Liver (tissue), 3 donors: ENCODE measurements at regions not wholly inside any gene's neighbourhood (a gene's known extent, or its start where the extent isn't known, plus 50 kb on each side); places are given as distances from the start of the nearest gene placed in this dataset.

Experiments used
- ATF3 ChIP-seq: IDR thresholded peaks from 2 replicates; pipeline ENCODE4 v1.6.1; 2016; ENCODE audit warnings: antibody characterized with exemption
- CTCF ChIP-seq: fragments of 150-350 bp; IDR thresholded peaks from 2 replicates; pipeline ENCODE4 v1.5.1; 2017; ENCODE audit warnings: improper control_type of control experiment, low read depth, low read length; ENCODE audit not compliant: missing input control
- FOXA1 ChIP-seq: IDR thresholded peaks from 2 replicates; pipeline ENCODE4 v1.6.1; 2016; ENCODE audit warnings: antibody characterized with exemption
- GABPA ChIP-seq, 2 donors: IDR thresholded peaks in 1 of 2; conservative IDR thresholded peaks in 1 of 2; 2 replicates each; pipeline ENCODE4 v1.6.1; 2016; ENCODE audit warnings: antibody characterized with exemption in 2 of 2, mild to moderate bottlenecking in 1 of 2, moderate library complexity in 1 of 2
- MAX ChIP-seq: IDR thresholded peaks from 2 replicates; pipeline ENCODE4 v1.6.1; 2016; ENCODE audit warnings: antibody characterized with exemption
- RAD21 ChIP-seq, 2 donors: IDR thresholded peaks; 2 replicates each; pipeline ENCODE4 v1.6.1; 2016; ENCODE audit warnings: antibody characterized with exemption in 2 of 2, mild to moderate bottlenecking in 2 of 2
- SP1 ChIP-seq: IDR thresholded peaks from 2 replicates; pipeline ENCODE4 v1.6.1; 2018; ENCODE audit warnings: antibody characterized with exemption, mild to moderate bottlenecking
- TAF1 ChIP-seq: conservative IDR thresholded peaks from 2 replicates; pipeline ENCODE4 v1.6.1; 2016; ENCODE audit warnings: antibody characterized with exemption, mild to moderate bottlenecking
- YY1 ChIP-seq: IDR thresholded peaks from 2 replicates; pipeline ENCODE4 v1.6.1; 2016; ENCODE audit warnings: antibody characterized with exemption, mild to moderate bottlenecking
- donor health status: healthy.
- donor health status: healthy.

- TF ChIP-seq CTCF, result no peak
- TF ChIP-seq RAD21 (IDR thresholded peaks at IDR 0.05), result no peak
- TF ChIP-seq ATF3, result no peak
- TF ChIP-seq FOXA1, result no peak
- no peak for TF ChIP-seq YY1
- TF ChIP-seq SP1, result no peak
- TF ChIP-seq TAF1, result no peak
- TF ChIP-seq MAX, result no peak
- no peak for TF ChIP-seq GABPA (IDR thresholded peaks at IDR 0.05 in 1 of 2, conservative IDR thresholded peaks at IDR 0.05 in 1 of 2)
Observed at GRCh38 chr4:159780196-159780922, 677.5 kb downstream of the RAPGEF2 start.
